Activated naive CD4-positive, alpha-beta T cell treated with anti-CD3 and anti-CD28 coated beads, Interleukin-2, amount 50 U/mL, for 72 hours (primary cell): ENCODE measurements at regions not wholly inside any gene's neighbourhood (a gene's known extent, or its start where the extent isn't known, plus 50 kb on each side); places are given as distances from the start of the nearest gene placed in this dataset.

Experiments
- ATAC-seq, 2 donors: fragments of 150-1000 bp; cut with Tn5 transposase; 2 replicates each; pipeline ENCODE4 v1.10.0; 2021; ENCODE audit warnings: mild to moderate bottlenecking in 2 of 2, moderate library complexity in 2 of 2
- DNase-seq, 2 donors: peaks; one replicate each; pipeline ENCODE4 v3.0.0; 2021 to 2022; ENCODE audit warnings: low spot score in 2 of 2
- H3K27ac Mint-ChIP-seq, 2 donors: one replicate each; pipeline ENCODE4 v1.8.0; 2022; ENCODE audit warnings: mild to moderate bottlenecking in 2 of 2, mixed read lengths in 2 of 2
- H3K36me3 Mint-ChIP-seq, 2 donors: one replicate each; pipeline ENCODE4 v1.8.0; 2022; ENCODE audit warnings: mixed read lengths in 2 of 2
- H3K9me3 Mint-ChIP-seq, 2 donors: one replicate each; pipeline ENCODE4 v1.8.0; 2022; ENCODE audit warnings: mixed read lengths in 2 of 2

DNA sequence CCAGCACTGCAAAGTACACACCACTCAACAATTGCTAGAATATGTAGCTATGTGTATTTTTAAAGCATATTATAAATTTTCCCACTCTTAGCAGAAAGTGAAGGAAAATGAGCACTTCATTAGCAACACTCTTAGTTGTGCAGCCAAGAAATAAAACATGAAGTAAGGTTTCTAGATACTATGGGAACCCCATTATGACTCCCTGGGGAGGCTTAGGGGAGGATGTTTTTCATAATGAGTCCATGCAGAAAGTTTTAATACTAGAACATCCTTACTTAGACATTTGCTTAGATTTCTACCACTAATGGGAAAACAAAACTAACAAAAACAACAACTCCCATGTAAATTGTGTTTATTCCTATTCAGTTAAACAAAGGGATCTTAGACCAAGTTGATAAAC, 148.4 kb upstream of the HDAC9 start:
- Mint-ChIP-seq H3K9me3 (no peaks in the 10 kb centered on the region), H3K36me3 (no peaks in the 10 kb centered on the region), H3K27ac (no peak overlapping the region)
- no peak for ATAC-seq
- no peak for DNase-seq

DNA sequence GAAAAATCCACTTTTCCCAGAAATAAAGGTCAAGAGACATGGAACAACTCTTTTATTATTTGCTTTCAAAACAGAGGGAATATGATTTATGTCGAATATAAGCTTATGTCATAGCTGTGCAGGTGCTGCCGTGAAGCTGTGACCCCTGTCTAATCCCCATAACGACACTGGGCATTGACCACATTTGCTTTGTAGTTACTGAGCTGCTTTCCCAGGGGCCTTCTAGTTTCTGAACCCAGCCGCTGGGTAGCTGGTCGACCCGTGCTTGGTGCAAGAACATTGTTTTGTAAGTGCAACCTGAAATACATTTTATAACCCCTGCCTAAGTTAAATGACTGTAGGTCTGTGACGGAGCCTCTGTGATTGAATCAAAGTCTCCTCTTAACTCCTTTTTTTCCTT, 144.9 kb upstream of the HDAC9 start:
- ATAC-seq (no peak), DNase-seq (no peak)
- no peaks in the 10 kb centered on the region for H3K9me3 Mint-ChIP-seq
- H3K36me3 Mint-ChIP-seq: no peaks in the 10 kb centered on the region
- no peak overlapping the region for H3K27ac Mint-ChIP-seq

DNA sequence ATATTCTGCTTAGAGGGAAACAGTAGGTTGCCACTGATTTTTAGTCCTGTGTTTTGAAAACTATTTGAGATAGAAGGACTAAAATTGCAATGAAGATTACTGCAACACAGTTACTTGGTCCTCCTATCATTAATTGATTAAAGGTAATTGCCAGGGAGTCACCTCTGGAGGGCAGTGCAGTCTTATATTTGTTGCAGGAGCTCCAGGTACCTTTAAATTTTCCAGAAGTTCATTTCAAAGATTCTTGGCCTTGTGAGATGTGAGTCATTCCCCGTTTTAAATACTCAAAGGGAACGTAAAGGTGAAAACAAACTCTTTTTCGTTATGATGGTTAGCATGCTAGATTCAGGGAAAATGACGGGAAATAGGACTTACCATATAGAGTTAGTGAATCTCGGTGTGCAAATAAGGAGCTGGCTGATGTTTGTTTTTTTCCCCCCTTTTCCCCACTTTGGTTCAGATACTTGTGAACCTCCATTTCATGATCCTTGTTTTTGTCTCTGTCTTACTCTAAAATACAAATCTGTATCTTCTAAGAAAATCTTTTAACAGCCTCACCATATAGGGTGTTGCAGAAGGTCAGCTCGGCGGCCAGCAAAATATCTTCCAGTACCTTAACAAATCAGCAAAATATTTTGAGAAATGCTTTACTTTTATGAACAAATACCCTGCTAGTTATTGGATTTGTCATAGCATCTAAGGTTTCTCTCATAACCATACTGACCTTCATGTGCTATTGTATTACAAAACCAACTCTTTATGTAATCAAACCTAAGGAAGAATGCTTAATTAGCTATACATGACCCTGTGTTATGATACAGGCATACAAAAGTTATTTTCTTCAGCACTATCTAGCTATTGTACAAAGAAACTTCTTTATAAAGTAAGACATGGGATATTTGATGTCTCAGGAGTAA, 143.0 kb upstream of the HDAC9 start:
- Mint-ChIP-seq H3K9me3 (no peaks in the 10 kb centered on the region), H3K27ac (no peak overlapping the region), H3K36me3 (no peaks in the 10 kb centered on the region)
- ATAC-seq (peak in 1 of 2 donors; percentile 55), DNase-seq (peak in 1 of 2 donors; percentile 12)

DNA sequence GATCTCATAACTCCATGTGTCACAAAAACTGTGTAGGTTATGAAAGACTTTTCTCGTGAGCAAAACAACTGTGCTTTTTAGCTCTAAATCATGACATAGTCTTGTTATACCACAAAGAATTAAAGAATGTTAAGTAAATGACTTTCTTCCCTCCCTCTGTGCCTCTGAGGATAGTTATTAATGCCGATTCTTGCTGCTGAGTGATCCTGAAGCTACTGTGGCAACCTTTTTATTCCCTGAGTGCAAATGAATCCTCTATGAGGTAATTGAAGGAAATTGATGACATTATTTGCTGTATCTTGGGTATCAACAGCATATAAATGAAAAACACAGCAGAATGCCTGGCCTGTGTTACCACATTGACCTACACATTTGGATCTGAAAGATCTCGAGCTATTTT, 142.2 kb upstream of the HDAC9 start:
- H3K9me3 Mint-ChIP-seq: no peaks in the 10 kb centered on the region
- DNase-seq (no peak), ATAC-seq (no peak)
- H3K36me3 Mint-ChIP-seq: no peaks in the 10 kb centered on the region
- no peak overlapping the region for H3K27ac Mint-ChIP-seq

DNA sequence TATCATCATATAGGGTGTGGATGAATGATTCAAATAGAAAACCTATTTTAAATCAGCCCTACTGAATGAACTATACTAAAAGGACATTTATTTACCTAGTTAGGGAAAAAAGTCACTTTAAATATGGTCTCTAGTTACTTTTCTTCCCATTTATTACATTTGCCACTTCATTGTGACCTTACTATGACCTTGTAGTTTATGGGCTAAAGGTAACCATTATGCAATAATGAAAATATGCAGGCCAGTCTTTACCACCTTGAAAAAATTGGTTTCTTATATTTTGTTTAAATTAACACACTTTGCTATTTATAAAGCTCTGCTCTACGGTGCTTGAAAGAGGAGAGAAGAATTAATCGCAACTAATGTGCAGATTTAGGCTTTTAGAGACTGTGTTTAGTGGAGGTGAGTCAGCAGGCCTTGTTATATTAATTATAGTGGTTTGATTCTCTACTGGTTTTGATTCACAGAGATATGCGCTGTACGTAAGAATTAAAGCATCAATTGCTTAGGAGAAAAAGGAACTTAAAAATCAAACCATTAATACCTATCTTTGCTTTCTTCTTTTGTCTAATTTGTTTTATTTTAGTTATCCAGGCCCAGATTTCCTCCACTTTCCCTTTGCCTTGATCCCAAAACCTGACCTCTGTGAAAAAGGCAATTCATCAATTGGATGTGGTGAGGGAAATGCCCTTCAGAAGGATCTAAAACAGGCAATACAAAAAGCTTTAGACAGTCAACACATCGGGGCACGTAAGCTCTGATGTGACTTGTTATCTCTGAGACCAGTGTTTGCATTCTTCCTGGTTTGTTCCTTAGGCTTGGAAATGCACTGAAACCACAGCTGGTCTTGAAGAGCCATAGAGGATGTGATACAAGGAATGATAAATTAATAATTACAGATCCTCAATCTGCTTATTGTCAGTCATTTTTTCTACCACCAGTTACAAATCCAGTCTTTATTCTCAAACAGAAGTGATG, 141.2 kb upstream of the HDAC9 start:
- no peak for ATAC-seq
- no peak for DNase-seq
- no peaks in the 10 kb centered on the region for H3K36me3 Mint-ChIP-seq
- no peak overlapping the region for H3K27ac Mint-ChIP-seq
- H3K9me3 Mint-ChIP-seq: no peaks in the 10 kb centered on the region

DNA sequence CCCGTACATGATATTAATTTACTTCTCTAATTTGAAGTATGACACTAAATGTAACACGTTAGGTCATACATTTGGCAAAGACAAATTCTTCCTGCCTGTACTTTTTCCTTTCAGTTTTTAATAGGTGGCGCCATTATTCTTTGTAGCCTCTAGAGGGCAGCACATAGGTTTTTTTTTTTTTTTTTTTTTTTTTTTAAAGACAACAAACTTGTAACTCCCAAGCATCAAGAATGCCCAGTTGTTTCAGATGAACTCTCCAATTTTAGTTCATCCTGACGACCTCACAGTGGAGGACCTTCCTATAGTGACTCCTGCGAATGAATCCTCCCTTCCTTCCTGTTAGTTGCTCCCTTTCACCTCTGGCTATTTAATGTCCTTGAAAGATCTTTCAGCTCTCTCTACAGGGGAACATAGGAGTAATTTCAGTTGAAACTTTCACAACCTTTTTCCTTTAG, 139.3 kb upstream of the HDAC9 start:
- Mint-ChIP-seq H3K36me3 (no peaks in the 10 kb centered on the region), H3K9me3 (no peaks in the 10 kb centered on the region), H3K27ac (no peak overlapping the region)
- ATAC-seq: peak; percentile 24 to 31
- no peak for DNase-seq

DNA sequence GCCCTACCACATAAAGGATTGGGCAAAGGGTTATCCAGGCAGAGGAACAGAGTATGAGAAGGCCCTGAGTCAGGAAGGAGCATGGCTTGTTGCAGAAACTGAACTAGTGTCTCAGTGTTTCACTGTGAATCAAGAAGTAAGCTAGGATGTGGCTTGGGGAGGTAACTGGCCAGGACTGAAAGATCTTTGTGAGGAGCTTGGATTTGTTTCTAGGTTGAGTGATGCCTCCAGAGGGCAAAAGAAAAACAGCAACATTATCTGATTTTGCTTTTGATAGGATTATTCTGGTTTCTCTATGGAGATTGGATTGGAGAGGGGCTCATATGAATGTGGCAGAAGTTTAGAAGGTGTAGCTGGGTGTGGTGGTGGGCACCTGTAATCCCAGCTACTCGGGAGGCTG, 137.9 kb upstream of the HDAC9 start:
- no peak overlapping the region for H3K27ac Mint-ChIP-seq
- no peak for DNase-seq
- H3K36me3 Mint-ChIP-seq: no peaks in the 10 kb centered on the region
- H3K9me3 Mint-ChIP-seq: no peaks in the 10 kb centered on the region
- ATAC-seq: peak in 1 of 2 donors; percentile 37

DNA sequence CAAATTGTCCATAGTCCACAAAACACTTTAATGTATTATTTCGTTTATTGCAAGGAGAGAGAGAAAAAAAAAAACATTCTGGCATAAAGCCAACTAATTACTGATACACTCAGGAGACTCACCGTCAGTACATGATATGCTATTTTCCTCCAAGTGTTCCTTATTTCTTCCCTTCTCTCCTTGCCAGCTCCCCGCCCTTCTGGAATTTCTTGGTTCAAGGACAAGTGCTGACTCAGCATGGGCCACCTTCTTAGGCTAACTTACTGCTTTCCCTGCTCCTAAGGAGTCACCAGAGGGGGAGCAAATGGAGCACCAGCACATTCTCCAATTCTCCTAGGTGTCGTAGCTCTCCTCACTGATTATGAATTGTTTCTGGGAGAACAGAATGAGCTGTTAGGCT, 133.8 kb upstream of the HDAC9 start:
- Mint-ChIP-seq H3K27ac (no peak overlapping the region), H3K9me3 (no peaks in the 10 kb centered on the region), H3K36me3 (no peaks in the 10 kb centered on the region)
- DNase-seq: no peak
- ATAC-seq: no peak

DNA sequence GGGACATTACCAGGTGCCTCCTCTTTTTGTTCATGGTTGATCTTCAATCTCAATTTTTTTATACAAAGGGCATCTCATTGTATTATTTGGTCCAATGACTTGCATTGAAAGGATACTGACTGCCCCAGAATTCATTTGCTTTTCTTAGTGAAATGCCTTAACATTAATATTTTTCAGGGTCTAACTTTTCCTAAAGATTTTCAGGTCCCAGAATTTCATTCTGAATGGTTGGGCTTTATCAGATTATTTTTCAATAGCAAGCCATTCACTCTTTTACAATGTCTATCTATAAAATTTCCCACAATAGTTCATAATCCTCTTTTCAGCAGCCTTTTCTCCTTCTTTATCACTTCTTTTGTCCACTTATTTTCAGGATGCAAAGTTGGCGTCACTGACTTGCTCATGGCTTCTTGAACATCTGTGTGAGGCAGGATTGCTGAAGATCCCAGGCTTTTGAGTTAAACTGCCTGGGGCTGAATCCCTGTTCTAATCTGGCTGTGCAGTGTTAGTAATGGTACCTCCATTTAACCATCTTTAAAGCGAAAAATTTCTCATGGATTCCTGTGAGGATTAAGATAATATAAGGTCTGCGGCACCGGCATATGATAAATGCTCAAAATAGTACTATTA, 131.7 kb upstream of the HDAC9 start:
- Mint-ChIP-seq H3K9me3 (no peaks in the 10 kb centered on the region), H3K27ac (no peak overlapping the region), H3K36me3 (no peaks in the 10 kb centered on the region)
- no peak for ATAC-seq
- no peak for DNase-seq

DNA sequence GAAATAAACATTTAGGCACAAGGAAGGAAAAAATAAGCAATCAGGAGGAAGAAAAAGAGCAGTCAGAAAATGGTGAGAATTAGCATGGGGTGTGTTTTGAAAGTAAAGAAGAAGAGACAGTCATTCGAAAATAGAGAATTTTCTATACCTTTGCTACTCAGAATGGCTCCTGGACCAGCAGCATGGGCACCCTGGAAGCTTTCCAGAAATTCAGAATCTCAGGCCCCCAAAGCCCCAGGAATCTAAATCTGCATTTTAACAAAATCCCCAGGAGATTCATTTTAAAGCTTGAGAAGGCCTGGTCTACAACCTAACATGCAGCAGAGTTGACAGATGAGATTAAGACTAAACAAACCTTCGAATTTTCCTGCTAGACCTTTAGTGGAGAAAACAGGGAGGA, 131.2 kb upstream of the HDAC9 start:
- DNase-seq (no peak), ATAC-seq (no peak)
- no peaks in the 10 kb centered on the region for H3K36me3 Mint-ChIP-seq
- H3K9me3 Mint-ChIP-seq: no peaks in the 10 kb centered on the region
- no peak overlapping the region for H3K27ac Mint-ChIP-seq

DNA sequence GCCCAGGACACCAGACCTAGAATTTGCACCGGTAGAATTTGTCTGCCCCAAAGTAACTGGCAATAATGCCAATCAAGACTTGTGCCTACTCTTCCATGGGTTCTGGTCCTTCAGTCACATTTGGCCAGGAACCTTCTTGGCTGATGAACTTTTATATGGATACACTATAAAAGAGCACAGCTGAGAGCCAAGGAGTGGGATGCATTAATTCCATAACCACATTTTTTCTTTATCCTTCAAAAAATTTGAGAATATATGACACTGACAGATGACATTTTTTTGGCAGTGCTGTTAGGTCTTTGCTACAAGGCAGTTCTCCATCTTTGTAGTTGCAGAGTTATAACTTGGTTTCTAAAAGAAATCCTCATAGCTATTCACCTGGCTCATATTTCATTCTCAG, 129.2 kb upstream of the HDAC9 start:
- Mint-ChIP-seq H3K9me3 (no peaks in the 10 kb centered on the region), H3K27ac (no peak overlapping the region), H3K36me3 (no peaks in the 10 kb centered on the region)
- ATAC-seq (no peak), DNase-seq (no peak)

DNA sequence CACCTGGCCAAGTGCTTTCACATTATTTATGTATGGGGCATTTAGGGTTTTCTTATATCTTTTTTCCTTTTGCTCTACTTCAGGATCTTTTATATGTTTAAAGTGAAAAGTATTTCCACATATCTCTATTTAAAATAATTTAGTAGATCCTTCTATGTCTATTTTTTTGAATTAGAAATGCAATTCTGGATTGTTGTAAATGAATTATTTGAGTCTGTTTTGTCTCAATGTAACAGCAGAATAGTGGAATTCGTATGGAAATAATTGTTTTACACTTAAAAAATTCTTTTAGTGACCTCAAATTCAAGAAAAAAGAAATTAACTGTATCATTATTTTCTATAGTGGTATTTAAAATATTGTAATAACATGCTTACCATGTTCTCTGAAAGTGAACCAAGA, 126.5 kb upstream of the HDAC9 start:
- Mint-ChIP-seq H3K27ac (no peak overlapping the region), H3K36me3 (no peaks in the 10 kb centered on the region), H3K9me3 (no peaks in the 10 kb centered on the region)
- ATAC-seq (no peak), DNase-seq (no peak)

DNA sequence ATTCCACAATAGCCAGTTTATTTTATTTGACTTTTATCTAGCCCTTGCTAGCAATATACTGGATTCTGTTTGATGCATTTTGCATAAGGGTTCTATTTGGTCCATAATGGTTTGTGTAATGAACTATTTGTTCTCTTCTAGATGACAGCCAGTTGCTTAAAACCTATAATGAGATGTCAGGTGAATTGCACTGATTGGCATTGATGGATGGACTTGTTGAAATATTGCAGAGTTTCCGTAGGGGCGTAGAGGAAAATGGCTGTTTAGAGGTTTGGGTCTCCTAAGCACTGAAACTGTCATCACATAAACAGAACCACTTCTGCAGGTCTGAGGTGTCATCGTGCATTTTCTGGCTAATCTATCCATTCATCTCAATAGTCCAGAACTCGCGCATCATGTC, 124.9 kb upstream of the HDAC9 start:
- Mint-ChIP-seq H3K27ac (no peak overlapping the region), H3K9me3 (no peaks in the 10 kb centered on the region), H3K36me3 (no peaks in the 10 kb centered on the region)
- ATAC-seq (no peak), DNase-seq (no peak)

DNA sequence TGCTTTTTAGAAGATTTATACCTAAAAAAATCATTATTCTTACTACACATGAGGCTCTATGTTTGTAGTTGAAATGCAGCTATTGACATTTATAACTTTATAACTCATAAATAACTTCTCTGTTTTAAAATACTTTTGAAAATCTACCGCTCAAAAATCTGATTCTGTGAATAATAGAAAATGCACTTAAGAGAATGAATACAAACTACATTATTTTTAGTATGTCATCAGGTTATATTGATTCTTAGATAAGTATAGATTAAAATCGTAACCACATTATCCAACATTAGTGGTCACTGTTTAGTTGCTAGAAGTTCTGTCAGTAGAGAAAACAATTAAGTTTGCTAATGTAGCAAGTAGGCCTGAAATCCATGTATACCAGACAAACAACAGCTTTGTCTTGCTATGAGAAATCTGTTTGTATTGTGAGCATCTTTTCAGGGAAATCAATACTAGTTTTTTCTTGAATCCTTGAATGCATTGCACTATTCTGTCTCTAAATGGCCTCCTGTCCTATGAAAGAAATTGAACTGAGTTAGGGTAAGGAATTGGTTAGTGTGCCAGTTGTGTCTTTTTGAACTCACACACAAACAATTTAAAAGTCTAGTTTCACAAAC, 116.5 kb upstream of the HDAC9 start:
- Mint-ChIP-seq H3K27ac (no peak overlapping the region), H3K36me3 (no peaks in the 10 kb centered on the region), H3K9me3 (no peaks in the 10 kb centered on the region)
- DNase-seq (no peak), ATAC-seq (no peak)

DNA sequence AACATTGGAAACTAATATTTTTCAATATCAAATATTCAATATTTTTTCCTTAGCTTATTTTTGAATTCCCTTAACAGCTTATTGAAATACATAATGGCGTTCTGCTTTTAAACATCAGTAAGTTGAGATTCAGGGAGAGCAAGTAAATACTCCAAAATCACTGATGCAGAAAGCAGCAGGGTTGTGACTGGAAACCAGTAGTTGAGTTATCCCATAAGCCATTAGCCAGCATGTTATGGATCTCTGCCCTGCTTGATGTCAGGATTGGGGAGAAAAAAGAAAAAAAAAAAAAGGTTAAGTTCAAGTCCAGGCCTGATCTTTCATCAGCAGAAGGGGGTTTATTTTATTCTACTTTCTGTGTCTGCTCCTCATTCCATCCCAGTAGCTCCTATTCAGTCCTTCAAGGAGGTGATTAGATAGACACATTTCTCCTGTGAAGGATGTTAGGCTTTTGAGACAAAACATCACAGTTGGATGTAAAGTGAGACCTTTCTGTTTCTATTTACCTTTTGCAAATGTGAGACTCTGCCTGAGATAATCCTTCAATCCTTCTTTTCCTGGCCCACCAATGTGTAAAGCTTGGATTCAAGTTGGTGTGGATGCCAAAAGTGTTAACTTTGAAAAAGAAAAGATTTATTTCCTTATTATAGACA, 110.9 kb upstream of the HDAC9 start:
- Mint-ChIP-seq H3K9me3 (no peaks in the 10 kb centered on the region), H3K36me3 (no peaks in the 10 kb centered on the region), H3K27ac (no peak overlapping the region)
- DNase-seq (no peak), ATAC-seq (no peak)

DNA sequence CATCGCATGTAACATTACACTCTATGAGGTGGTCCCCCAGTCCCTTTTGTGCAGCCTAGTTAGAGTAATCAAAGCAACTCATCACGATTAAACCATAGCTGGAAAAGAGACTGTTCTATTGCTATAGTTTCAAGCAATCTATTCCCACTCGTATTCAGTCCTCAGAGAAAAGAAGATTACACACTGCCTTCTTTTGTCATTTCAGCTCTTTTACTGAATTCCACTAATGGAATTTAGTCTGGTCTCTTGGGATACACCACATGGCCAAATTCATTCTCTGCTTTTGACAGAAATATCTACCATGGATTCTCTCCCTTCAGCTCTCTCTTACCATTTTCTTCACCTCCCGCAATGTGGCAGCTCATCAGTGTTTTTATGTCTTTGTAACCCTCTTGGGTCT, 108.9 kb upstream of the HDAC9 start:
- ATAC-seq (no peak), DNase-seq (no peak)
- H3K27ac Mint-ChIP-seq: no peak overlapping the region
- no peaks in the 10 kb centered on the region for H3K36me3 Mint-ChIP-seq
- H3K9me3 Mint-ChIP-seq: no peaks in the 10 kb centered on the region
